Astrocyte (in vitro differentiated cells and primary cell): ENCODE measurements at regions not wholly inside any gene's neighbourhood (a gene's known extent, or its start where the extent isn't known, plus 50 kb on each side); places are given as distances from the start of the nearest gene placed in this dataset.

ENCODE experiments used
- DNase-seq: peaks from one replicate; pipeline ENCODE4 v3.0.0-alpha.2; 2010; ENCODE audit warnings: low read depth
- FAIRE-seq: peaks from 2 replicates; lab custom pipeline; 2011; peaks lifted over from hg19 to GRCh38; lab: Jason Lieb, UNC
- H2AFZ ChIP-seq: 2 replicates; pipeline ENCODE4 v1.6.0; 2012; ENCODE audit warnings: low read depth, low read length, inconsistent platforms
- H3K27ac ChIP-seq: 2 replicates; pipeline ENCODE4 v1.5.1; 2011; ENCODE audit warnings: low read depth, low read length, inconsistent platforms
- H3K27me3 ChIP-seq: 2 replicates; pipeline ENCODE4 v1.6.0; 2011; ENCODE audit warnings: low read length, inconsistent platforms; ENCODE audit not compliant: insufficient read depth
- H3K36me3 ChIP-seq: 2 replicates; pipeline ENCODE4 v1.5.1; 2011; ENCODE audit warnings: low read length, inconsistent platforms; ENCODE audit not compliant: insufficient read depth
- H3K4me1 ChIP-seq: 2 replicates; pipeline ENCODE4 v1.5.1; 2011; ENCODE audit warnings: low read length, inconsistent platforms; ENCODE audit not compliant: insufficient read depth
- H3K4me2 ChIP-seq: 2 replicates; pipeline ENCODE4 v1.6.0; 2012; ENCODE audit warnings: low read length, inconsistent platforms
- H3K4me3 ChIP-seq: 2 replicates; pipeline ENCODE4 v1.5.1; 2011; ENCODE audit warnings: low read depth, mild to moderate bottlenecking, low read length, inconsistent platforms; ENCODE audit not compliant: insufficient read depth
- H3K79me2 ChIP-seq: 2 replicates; pipeline ENCODE4 v1.6.0; 2012; ENCODE audit warnings: mild to moderate bottlenecking, low read length, inconsistent platforms; ENCODE audit not compliant: insufficient read depth
- H3K9ac ChIP-seq: 2 replicates; pipeline ENCODE4 v1.6.0; 2012; ENCODE audit warnings: mild to moderate bottlenecking, low read length, inconsistent platforms
- H3K9me3 ChIP-seq: 2 replicates; pipeline ENCODE4 v1.5.1; 2012; ENCODE audit warnings: low read depth, mild to moderate bottlenecking, low read length, inconsistent platforms; ENCODE audit not compliant: insufficient read depth
- H4K20me1 ChIP-seq: 2 replicates; pipeline ENCODE4 v1.6.0; 2012; ENCODE audit warnings: low read length, inconsistent platforms; ENCODE audit not compliant: insufficient read depth
- H3K27ac Mint-ChIP-seq: one replicate; pipeline ENCODE4 v1.8.0; 2021; ENCODE audit warnings: mild to moderate bottlenecking, mixed read lengths; ENCODE audit not compliant: unreplicated experiment
- H3K27me3 Mint-ChIP-seq: one replicate; pipeline ENCODE4 v1.8.0; 2021; ENCODE audit warnings: low read depth, mixed read lengths; ENCODE audit not compliant: unreplicated experiment
- H3K36me3 Mint-ChIP-seq: one replicate; pipeline ENCODE4 v1.8.0; 2021; ENCODE audit warnings: low read depth, mixed read lengths; ENCODE audit not compliant: unreplicated experiment
- H3K4me1 Mint-ChIP-seq: one replicate; pipeline ENCODE4 v1.8.0; 2021; ENCODE audit warnings: low read depth, mixed read lengths; ENCODE audit not compliant: unreplicated experiment
- H3K4me3 Mint-ChIP-seq: one replicate; pipeline ENCODE4 v1.8.0; 2021; ENCODE audit warnings: mild to moderate bottlenecking, moderate library complexity, mixed read lengths; ENCODE audit not compliant: unreplicated experiment
- H3K9me3 Mint-ChIP-seq: one replicate; pipeline ENCODE4 v1.8.0; 2021; ENCODE audit warnings: mild to moderate bottlenecking, mixed read lengths; ENCODE audit not compliant: unreplicated experiment
- CTCF ChIP-seq: IDR thresholded peaks from 2 replicates; pipeline ENCODE4 v1.5.1; 2011; ENCODE audit warnings: low read depth, mild to moderate bottlenecking, inconsistent platforms, low read length, moderate library complexity; ENCODE audit not compliant: insufficient read depth
- EZH2 ChIP-seq: IDR thresholded peaks from 2 replicates; pipeline ENCODE4 v1.6.1; 2012; ENCODE audit warnings: mild to moderate bottlenecking, low read length, inconsistent platforms; ENCODE audit not compliant: insufficient read depth

- Mint-ChIP-seq H3K9me3 (no peaks in the 10 kb centered on the region), H3K4me3 (no peak overlapping the region), H3K4me1 (no peaks in the 10 kb centered on the region), H3K27ac (no peak overlapping the region), H3K27me3 (no peaks in the 10 kb centered on the region), H3K36me3 (no peaks in the 10 kb centered on the region)
- Histone ChIP-seq H4K20me1 (no peaks in the 10 kb centered on the region), H2AFZ (no peak overlapping the region), H3K9me3 (no peaks in the 10 kb centered on the region), H3K79me2 (no peaks in the 10 kb centered on the region), H3K36me3 (no peaks in the 10 kb centered on the region), H3K4me1 (no peaks in the 10 kb centered on the region), H3K4me3 (no peak overlapping the region), H3K9ac (no peak overlapping the region), H3K4me2 (no peak overlapping the region), H3K27ac (no peak overlapping the region), H3K27me3 (no peaks in the 10 kb centered on the region)
- TF ChIP-seq CTCF (no peak), EZH2 (no peak)
- FAIRE-seq (no peak), DNase-seq (no peak)
Measured at GRCh38 chr11:96841792-96842191, 452.0 kb downstream of the JRKL start.

- no peak overlapping the region for H3K27ac Mint-ChIP-seq
Measured at GRCh38 chr11:96842731-96843130, 452.9 kb downstream of the JRKL start.

More at GRCh38 chr11:96842731-96843130, 452.9 kb downstream of the JRKL start:
- Histone ChIP-seq H4K20me1 (no peaks in the 10 kb centered on the region), H3K27ac (no peak overlapping the region), H3K36me3 (no peaks in the 10 kb centered on the region), H3K4me2 (no peak overlapping the region), H3K9ac (no peak overlapping the region), H3K4me3 (no peak overlapping the region), H3K79me2 (no peaks in the 10 kb centered on the region), H2AFZ (no peak overlapping the region), H3K4me1 (no peaks in the 10 kb centered on the region), H3K9me3 (no peaks in the 10 kb centered on the region), H3K27me3 (no peaks in the 10 kb centered on the region)
- Mint-ChIP-seq H3K9me3 (no peaks in the 10 kb centered on the region), H3K36me3 (no peaks in the 10 kb centered on the region), H3K27me3 (no peaks in the 10 kb centered on the region), H3K4me3 (no peak overlapping the region), H3K4me1 (no peaks in the 10 kb centered on the region)
- FAIRE-seq, result no peak
- TF ChIP-seq CTCF, result no peak
- TF ChIP-seq EZH2, result no peak
- DNase-seq, result no peak
